ENCODE measurements at regions not wholly inside any gene's neighbourhood (a gene's known extent, or its start where the extent isn't known, plus 50 kb on each side); places are given as distances from the start of the nearest gene placed in this dataset.

GRCh38 chr5:125042261-125042890, 295.9 kb upstream of the ZNF608 start:
- Histone ChIP-seq H3K27me3 (no peaks in the 10 kb centered on the region), H3K9me3 (no peaks in the 10 kb centered on the region), H3K36me3 (no peaks in the 10 kb centered on the region), H3K4me3 (ENCODE audit: low read depth, low read length) (no peak overlapping the region), H3K4me1 (peaks cover 20% of the 10 kb centered on the region)
- TF ChIP-seq CTCF (IDR thresholded peaks at IDR 0.05; ENCODE audit: low read depth, low read length): no peak
- no peak for DNase-seq

- H3K4me3 ChIP-seq (ENCODE audit: low read depth, low read length): peak overlapping the region; percentile 26
- H3K27me3 ChIP-seq: no peaks in the 10 kb centered on the region
- H3K4me1 ChIP-seq: peaks cover 20% of the 10 kb centered on the region
- TF ChIP-seq CTCF (IDR thresholded peaks at IDR 0.05; ENCODE audit: low read depth, low read length): no peak
- peak; percentile 90 for DNase-seq
- no peaks in the 10 kb centered on the region for H3K9me3 ChIP-seq
- no peaks in the 10 kb centered on the region for H3K36me3 ChIP-seq
Measured at GRCh38 chr5:125043781-125044391, 297.4 kb upstream of the ZNF608 start.

- DNase-seq: no peak
- no peak for TF ChIP-seq CTCF (IDR thresholded peaks at IDR 0.05; ENCODE audit: low read depth, low read length)
- no peaks in the 10 kb centered on the region for H3K9me3 ChIP-seq
Measured at GRCh38 chr5:125044491-125045282, 298.2 kb upstream of the ZNF608 start.

GRCh38 chr5:125045646-125046045, 299.2 kb upstream of the ZNF608 start:
- H3K4me1 ChIP-seq: peaks cover 20% of the 10 kb centered on the region
- H3K36me3 ChIP-seq: no peaks in the 10 kb centered on the region
- H3K27me3 ChIP-seq: no peaks in the 10 kb centered on the region
- no peaks in the 10 kb centered on the region for H3K9me3 ChIP-seq
- H3K4me3 ChIP-seq (ENCODE audit: low read depth, low read length): no peak overlapping the region
- TF ChIP-seq CTCF (IDR thresholded peaks at IDR 0.05; ENCODE audit: low read depth, low read length): no peak
- no peak for DNase-seq

More at GRCh38 chr5:125044491-125045282, 298.2 kb upstream of the ZNF608 start:
- Histone ChIP-seq H3K36me3 (no peaks in the 10 kb centered on the region), H3K27me3 (no peaks in the 10 kb centered on the region), H3K4me1 (peaks cover 20% of the 10 kb centered on the region), H3K4me3 (ENCODE audit: low read depth, low read length) (peak overlapping the region; percentile 26)

- Histone ChIP-seq H3K36me3 (no peaks in the 10 kb centered on the region), H3K27me3 (no peaks in the 10 kb centered on the region), H3K4me1 (peaks cover 18% of the 10 kb centered on the region), H3K9me3 (no peaks in the 10 kb centered on the region), H3K4me3 (ENCODE audit: low read depth, low read length) (no peak overlapping the region)
- DNase-seq: no peak
- no peak for TF ChIP-seq CTCF (IDR thresholded peaks at IDR 0.05; ENCODE audit: low read depth, low read length)
Measured at GRCh38 chr5:125046838-125047237, 300.4 kb upstream of the ZNF608 start.
